GM18526 (cell line): ENCODE measurements at regions not wholly inside any gene's neighbourhood (a gene's known extent, or its start where the extent isn't known, plus 50 kb on each side); places are given as distances from the start of the nearest gene placed in this dataset.

Experiments
- POLR2A ChIP-seq: IDR thresholded peaks from 3 replicates; pipeline ENCODE4 v1.6.1; 2011; ENCODE audit not compliant: insufficient read length; ENCODE audit errors: extremely low read depth

DNA sequence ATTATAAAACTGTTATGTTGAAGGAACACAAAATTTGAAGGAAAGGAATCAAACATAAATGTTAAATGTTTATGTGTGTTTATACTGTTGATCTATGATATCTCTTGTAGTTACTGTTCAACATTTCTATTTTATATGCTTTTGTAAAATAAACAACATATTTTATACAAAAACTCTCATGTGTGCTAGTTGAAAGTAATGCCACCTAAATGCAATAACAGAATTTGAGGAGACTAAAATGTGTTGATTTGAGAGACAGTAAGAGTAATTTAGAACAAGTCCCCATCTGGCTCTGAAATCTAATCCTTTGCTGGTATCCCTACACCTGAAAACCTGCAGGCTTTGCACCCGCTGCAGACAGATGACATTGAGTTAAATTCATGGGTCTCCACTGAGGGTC is 95.7 kb upstream of the TOP3B start:
- TF ChIP-seq POLR2A: no peak

DNA sequence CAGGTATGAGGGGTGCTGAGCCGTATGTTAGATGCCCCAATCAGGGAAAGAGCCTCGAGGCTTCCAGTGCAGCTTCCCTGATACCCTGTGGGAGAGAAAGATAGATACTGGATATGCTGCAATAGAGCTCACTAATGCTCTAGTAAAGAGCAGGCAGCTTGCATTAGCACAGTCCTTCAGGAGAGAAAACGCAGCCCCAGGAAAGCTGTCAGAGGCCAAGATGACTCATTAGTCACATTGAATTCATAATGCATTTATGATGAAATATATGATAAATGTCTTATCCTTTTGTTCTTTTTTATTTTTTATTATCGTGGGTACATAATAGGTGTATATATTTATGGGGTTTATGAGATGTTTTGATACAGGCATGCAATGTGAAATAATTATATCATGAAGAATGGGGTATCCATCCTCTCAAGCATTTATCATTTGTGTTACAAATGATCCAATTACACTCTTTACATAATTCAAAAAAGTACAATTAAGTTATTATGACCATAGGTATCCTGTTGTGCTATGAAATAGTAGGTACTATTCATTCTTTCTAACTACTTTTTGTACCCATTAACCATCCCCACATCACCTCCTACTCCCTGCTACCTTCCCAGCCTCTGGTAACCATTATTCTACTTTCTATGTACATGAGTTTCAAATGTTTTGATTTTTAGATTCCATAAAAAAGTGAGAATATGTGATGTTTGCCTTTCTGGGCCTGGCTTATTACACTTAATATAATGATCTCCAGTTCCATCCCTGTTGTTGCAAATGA is 94.5 kb upstream of the TOP3B start:
- no peak for TF ChIP-seq POLR2A

DNA sequence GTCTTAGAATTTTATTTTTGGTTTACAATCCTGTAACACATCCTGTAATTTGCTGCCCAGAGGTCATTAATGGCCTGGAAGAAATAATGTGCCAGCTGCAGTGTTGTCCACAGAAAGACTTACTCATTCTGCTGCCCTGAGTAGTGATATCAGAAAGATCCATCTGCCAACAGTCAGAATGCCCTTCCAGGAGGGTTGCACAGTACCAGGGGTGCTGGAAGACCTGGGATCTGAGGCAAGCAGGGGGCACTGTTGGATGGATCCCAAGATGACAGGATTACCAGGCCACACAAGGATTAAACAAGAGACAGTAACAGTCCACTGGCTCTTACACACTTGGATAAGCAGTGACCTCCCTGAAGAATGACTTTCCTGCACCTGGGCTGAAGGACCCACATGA is 93.8 kb upstream of the TOP3B start:
- no peak for TF ChIP-seq POLR2A

DNA sequence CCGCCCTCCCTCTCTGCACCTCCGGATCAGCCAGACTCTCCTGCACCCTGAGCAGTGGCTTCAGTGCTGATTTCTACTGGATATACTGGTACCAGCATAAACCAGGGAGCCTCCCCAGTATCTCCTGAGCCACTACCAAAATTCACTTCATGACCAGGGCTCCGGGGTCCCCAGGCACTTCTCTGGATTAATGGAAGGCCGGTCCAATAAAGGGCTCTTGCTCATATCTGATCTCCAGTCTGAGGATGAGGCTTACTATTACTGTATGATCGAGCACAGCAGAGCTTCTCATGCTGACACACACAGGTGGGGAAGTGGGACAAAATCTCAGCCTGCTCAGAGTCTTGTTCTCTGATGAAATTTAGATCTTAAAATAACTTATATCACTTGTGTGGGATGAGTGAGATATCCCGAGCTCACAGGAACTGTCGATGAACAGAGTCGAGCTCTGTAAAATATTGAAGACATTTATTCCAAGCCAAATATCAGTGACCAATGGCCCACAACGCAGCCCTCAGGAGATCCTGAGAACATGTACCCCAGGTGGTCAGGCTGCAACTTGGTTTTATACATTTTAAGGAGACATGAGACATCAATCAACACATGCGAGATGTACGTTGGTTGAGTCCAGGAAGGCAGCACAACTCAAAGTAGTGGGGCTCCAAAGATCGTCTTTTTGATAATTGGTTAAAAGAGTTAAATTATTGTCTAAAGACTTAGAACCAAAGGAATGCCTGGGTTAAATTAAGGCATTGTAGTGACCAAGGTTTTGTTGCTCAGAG is 93.0 kb upstream of the TOP3B start:
- no peak for TF ChIP-seq POLR2A

DNA sequence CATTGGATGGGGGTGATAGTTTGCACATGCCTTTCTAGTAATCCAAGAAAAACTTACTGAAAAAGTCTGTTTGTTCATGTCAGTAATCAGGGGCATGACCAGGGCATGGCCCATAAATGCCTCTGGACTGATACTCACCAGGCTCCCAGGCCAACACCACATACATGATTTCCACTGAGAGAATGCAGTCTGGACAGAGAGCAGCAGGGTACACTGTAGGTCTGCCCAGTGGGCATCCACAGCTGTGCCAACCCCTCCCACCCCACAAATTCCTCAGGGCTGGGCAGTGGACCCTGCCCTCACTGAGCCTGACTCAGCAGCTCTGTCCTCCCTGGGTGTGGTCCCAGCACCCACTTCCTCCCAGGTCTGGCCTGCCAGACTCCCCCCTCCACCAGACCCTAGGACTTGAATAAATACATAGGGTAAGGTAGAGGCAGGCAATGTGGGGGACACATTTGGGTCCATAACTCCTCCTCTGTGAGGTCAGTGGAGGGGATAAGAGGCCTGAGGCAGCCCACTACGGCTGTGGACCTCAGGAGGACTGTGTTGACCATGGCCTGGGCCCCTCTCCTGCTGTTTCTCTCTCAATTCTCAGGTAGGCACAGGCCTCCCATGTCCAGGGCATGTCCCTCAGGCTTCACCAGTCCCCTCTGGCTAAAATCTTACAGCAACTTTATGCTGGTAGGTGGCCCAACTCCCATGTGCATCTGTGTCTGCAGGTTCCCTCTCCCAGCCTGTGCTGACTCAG is 92.2 kb upstream of the TOP3B start:
- no peak for TF ChIP-seq POLR2A

DNA sequence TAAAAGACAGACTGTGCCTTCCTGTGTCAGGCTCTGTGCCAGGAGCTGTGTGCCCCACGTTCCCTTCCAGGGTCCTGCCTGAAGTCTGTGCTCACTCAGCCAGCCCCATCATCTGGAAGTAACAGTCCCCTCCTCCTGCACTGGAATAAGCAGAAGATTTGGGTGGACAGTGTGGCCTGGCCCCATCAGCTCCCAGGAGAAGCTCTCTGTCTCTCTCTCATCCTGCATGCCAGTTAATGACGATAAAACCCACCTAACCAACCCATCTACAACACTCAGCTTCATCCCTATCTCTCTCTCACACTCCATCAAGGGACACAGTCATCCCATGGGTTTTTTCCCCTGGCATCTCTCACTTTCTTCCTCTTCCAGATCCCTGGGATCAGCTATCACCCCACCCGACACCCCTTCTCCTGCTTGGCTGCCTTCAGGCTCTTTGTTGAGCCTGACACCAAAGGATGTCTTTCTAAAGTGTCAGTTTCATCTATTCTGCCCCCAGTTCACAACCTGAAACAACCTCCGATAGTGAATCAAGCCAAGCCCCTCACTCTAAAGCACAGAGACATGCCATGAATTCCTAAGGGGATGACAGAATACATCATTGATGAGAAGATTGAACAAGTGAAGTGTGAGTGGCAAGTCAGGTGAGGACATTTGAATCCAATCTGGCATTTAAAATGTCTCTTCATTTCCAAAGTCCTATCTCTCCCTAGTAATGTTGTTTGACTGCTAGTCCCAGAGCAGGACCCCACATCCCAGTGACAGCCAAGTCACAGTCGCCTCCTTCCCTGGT is 91.4 kb upstream of the TOP3B start:
- TF ChIP-seq POLR2A: no peak

DNA sequence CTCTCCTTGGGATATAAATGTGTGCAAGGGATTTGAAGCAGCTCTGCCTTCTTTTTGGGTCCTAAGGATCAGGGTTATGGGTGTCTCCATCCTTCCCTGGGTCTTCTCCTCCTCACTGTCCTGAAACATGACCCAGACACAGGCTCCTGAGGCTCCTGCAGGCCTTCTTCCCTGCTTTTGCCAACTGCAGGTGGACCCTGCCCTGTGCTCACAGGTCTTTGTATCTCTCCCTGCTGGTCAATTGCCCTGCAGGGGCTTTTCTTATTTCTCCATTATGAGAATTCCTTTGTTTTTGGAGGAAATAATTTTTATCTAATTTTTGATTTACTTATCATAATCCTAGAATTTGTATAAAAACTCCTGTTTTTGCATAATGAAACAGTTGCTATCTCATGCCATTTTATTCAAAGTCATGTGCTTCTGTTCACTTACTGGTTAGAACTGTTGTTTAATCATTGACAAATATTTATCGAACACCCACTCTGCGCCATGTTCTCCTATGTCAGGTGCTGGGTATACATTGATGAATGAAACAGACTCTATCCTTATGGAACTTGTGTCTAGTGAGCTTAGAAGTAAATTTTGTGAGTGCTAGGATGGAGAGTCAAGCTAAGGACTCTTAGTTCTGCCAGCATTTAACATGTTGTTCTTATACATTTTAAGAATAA is 89.7 kb upstream of the TOP3B start:
- TF ChIP-seq POLR2A: no peak

DNA sequence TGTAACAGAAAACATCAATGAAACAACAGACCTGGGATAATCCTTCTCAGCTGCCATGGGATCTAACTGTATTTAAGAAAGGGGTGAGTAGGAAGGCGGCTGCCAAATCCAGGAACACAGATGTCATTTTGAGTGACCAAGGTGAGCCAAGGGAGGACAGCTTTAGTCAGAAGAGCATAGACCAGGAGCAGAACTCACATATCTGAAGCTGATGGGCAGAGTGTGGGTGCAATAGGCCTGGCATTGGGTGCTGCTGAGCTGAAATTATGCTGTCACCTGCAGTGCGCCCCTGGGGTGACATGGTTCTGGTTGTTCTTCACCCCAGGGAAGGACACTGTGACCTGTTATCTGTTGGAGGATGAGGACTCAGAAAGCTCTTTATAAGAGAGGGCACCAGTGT is 88.9 kb upstream of the TOP3B start:
- no peak for TF ChIP-seq POLR2A

DNA sequence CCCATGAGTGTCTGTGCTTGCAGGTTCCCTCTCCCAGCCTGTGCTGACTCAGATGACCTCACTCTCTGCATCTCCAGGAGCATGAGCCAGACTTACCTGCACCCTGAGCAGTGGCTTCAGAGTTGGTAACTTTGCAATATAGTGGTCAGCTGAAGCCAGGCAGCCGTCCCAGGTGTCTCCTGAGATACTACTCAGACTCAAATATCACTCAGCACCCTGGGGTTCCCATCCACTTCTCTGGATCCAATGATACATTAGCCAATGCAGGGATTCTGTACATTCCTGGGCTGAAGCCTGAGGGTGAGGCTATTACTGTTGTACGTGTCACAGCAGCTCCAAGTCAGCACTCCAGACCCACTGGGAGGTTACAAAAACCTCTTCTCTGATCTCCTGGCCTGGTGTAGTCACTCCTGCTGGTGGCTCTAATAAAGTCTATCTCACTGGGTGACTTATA is 87.8 kb upstream of the TOP3B start:
- no peak for TF ChIP-seq POLR2A

DNA sequence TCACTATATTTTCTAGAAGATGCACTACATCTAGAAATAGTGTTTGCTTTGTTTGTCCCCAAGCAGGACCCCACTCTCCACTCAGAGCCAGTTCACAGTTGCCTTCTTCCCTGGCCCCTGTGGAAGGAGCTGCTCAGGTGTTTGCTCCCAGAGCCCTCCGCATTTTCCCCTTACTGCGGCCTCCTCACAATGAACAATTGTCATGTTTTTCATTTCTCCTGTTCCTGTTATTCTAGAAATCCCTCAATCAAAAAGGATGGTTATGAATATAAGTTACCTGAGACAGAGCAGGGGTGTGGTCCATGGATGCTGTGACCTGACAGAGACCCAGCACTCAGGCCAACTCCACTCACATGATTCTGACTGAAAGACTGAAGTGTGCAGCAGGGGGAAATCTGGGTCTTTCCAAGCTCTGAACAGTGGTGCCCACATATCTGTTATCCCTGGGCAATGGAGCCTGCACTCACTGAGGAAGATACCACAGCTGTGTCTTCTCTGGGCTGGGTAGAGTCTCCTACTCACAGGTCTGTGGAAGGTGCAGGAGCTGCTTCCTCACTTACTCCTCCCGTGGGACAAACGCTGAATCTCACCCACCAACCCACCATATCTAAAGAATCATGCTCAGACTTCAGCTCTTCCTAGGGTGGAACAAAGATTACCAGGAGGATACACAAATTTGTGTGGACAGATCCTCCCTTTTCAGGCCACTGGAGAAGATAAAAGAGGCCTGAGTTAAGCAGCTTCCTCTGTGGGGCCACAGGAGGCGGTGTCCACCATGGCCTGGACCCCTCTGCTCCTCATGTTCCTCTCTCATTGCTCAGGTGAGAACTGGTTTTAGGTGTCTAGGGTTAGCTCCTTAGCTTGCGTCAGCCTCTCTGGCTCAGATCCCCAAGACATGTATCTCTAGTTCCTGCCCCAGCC is 87.1 kb upstream of the TOP3B start:
- no peak for TF ChIP-seq POLR2A

DNA sequence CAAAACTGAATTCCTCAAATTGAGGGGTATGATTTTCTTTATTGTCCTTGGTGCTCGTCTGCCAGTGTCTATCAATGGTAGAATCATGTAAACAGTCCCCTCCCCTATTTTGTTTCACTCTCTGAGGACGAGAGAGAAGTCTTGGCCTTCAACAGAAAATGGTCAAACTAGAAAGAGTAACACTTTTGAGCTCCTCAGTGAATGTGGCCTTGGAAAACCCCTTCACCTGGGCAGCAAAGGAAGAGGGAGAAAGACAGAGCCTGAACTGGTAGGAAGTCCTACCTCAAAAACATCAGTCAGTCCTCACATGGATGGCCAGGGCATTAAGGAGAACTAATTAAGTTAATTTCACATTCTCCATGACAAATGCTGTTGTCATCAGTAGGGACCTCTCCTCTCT is 86.1 kb upstream of the TOP3B start:
- no peak for TF ChIP-seq POLR2A

DNA sequence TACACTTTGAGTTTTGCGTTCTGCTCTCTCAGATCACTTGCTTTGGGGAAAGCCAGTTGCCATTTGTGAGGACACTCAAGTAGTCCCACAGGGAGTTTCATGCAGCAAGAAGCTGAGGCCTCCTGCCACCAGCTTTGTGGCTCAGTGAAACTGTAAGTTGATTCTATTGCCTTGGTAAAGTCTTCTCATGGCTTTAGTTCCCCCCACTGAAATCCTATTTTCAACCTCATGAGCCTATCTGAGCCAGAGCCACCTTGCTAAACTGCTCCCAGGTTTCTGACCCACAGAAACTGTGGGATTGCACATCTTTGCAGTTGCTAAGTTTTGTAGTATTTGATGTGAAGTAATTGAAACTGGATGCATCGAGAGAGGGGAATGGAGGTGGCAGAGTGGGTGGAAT is 85.4 kb upstream of the TOP3B start:
- no peak for TF ChIP-seq POLR2A

DNA sequence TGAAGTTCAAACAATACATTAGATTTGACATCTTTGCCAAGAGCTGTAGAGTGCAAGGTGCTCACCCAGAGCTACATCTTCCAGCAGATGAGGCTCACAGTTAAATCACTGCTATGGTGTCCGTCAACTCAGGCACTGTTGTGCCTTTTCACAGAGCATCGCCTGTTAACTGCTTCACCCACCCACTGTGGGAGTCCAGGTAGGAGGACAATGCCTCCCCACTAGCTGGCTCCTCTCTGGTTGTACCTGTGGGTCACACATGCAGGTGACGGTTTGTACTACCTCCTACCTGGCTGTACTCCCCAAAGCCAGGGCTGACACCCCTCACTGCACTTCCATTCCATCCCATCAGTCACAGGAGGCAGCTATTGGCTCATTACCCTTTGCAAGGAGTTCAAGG is 84.6 kb upstream of the TOP3B start:
- no peak for TF ChIP-seq POLR2A
